ENCODE measurements at regions not wholly inside any gene's neighbourhood (a gene's known extent, or its start where the extent isn't known, plus 50 kb on each side); places are given as distances from the start of the nearest gene placed in this dataset.
A peak's percentile ranks its signal among the peaks of the same experiment; 100 is the strongest.

DNA sequence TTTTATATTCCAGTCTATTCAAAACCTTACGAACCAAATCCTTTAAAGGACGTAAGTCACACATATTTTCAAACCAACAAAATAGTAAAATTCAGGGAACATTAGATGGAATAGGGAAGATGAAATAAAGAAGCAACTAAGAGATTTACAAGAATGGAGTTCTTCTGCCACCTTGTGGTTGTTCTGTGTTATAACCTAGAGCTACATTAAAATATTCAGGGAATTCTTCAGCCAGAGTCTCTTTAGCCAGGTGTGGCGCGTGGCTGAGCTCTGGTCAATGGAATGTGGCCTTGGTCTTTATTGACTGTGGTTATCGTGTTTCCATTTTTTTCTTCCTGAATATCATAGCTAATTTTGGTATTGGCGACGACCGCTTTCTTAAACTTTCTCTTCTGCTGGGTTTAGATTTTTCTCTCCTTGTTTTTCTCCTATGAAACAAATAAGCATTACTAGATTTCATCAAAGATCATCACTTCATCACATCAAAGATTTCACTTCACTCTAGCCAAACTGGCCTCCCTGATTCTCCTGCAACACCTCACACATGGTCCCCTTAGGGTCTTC is 221.3 kb downstream of the MRPL39 start:
- H3F3A ChIP-seq (ENCODE audit: insufficient read depth, low read length) = no peaks in the 10 kb centered on the region
- TF ChIP-seq CTCF (IDR thresholded peaks at IDR 0.05; ENCODE audit: low read length) (peak; percentile 80), EZH2phosphoT487 (IDR thresholded peaks at IDR 0.05; ENCODE audit: low read length) (no peak), EZH2 (optimal IDR thresholded peaks at IDR 0.05; ENCODE audit: low read depth, low read length) (no peak)
- H3K4me1 ChIP-seq (ENCODE audit: low read length) = 0 out of 2 replicates have a peak, but pooled peaks cover 4% of the 10 kb centered on the region
- H4K20me1 ChIP-seq (ENCODE audit: insufficient read depth, low read length) = no peaks in the 10 kb centered on the region
- peak; percentile 36 for DNase-seq
- H2AFZ ChIP-seq (ENCODE audit: low read length) = no peak overlapping the region
- H3K79me2 ChIP-seq (ENCODE audit: low read length) = no peaks in the 10 kb centered on the region
- H3K9me2 ChIP-seq (replicated peaks; ENCODE audit: insufficient read depth, low read length) = no peaks in the 10 kb centered on the region
- H3K9ac ChIP-seq (ENCODE audit: low read length) = no peak overlapping the region
- no peaks in the 10 kb centered on the region for H3K27me3 ChIP-seq (replicated peaks; ENCODE audit: insufficient read depth, low read length)
- no peaks in the 10 kb centered on the region for H3K9me3 ChIP-seq (replicated peaks; ENCODE audit: insufficient read depth, low read length)
- peak overlapping the region; percentile 2; the same call in 1 of the 2 replicates for H3K4me2 ChIP-seq (ENCODE audit: low read depth, low read length)
- no peaks in the 10 kb centered on the region for H3K36me3 ChIP-seq (replicated peaks; ENCODE audit: insufficient read depth, low read length)
- no peak overlapping the region for H3K4me3 ChIP-seq (ENCODE audit: low read length)
- no peak overlapping the region for H3K27ac ChIP-seq (ENCODE audit: low read length)

DNA sequence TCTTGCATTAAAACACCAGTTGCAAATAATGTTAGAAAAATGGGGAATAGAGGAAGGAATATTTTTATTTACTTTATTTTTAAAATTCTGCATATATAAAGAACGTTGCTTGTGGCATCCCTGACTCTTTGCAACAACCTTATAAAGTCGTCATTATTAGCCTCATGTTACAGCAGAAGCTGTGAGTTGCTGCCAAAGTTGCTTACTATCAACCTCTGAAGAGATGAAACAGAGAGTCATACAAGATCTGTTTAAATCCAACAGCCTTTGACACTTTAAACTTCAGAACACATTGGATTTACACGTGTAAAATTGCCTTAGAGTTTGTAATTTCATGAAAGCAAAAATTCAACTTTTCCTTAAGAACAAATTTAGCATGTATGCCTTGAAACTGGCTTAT is 221.9 kb downstream of the MRPL39 start:
- H3K79me2 ChIP-seq (ENCODE audit: low read length) = no peaks in the 10 kb centered on the region
- no peak overlapping the region for H2AFZ ChIP-seq (ENCODE audit: low read length)
- H3K4me1 ChIP-seq (ENCODE audit: low read length) = 0 out of 2 replicates have a peak, but pooled peaks cover 4% of the 10 kb centered on the region
- no peaks in the 10 kb centered on the region for H3K27me3 ChIP-seq (replicated peaks; ENCODE audit: insufficient read depth, low read length)
- no peaks in the 10 kb centered on the region for H4K20me1 ChIP-seq (ENCODE audit: insufficient read depth, low read length)
- no peak overlapping the region for H3K9ac ChIP-seq (ENCODE audit: low read length)
- TF ChIP-seq EZH2phosphoT487 (IDR thresholded peaks at IDR 0.05; ENCODE audit: low read length) (no peak), EZH2 (optimal IDR thresholded peaks at IDR 0.05; ENCODE audit: low read depth, low read length) (no peak), CTCF (IDR thresholded peaks at IDR 0.05; ENCODE audit: low read length) (no peak)
- no peaks in the 10 kb centered on the region for H3F3A ChIP-seq (ENCODE audit: insufficient read depth, low read length)
- H3K4me2 ChIP-seq (ENCODE audit: low read depth, low read length) = no peak overlapping the region
- no peaks in the 10 kb centered on the region; the same call in 1 of the 2 replicates for H3K9me2 ChIP-seq (replicated peaks; ENCODE audit: insufficient read depth, low read length)
- no peak overlapping the region for H3K4me3 ChIP-seq (ENCODE audit: low read length)
- no peak overlapping the region for H3K27ac ChIP-seq (ENCODE audit: low read length)
- no peaks in the 10 kb centered on the region for H3K9me3 ChIP-seq (replicated peaks; ENCODE audit: insufficient read depth, low read length)
- no peaks in the 10 kb centered on the region for H3K36me3 ChIP-seq (replicated peaks; ENCODE audit: insufficient read depth, low read length)
- DNase-seq = no peak

GRCh38 chr21:25384782-25385181 is 222.5 kb downstream of the MRPL39 start:
- no peak overlapping the region for H3K4me2 ChIP-seq (ENCODE audit: low read depth, low read length)
- no peaks in the 10 kb centered on the region for H3K27me3 ChIP-seq (replicated peaks; ENCODE audit: insufficient read depth, low read length)

More at GRCh38 chr21:25384782-25385181, 222.5 kb downstream of the MRPL39 start:
- Histone ChIP-seq H3K79me2 (ENCODE audit: low read length) (no peaks in the 10 kb centered on the region), H3K4me1 (ENCODE audit: low read length) (0 out of 2 replicates have a peak, but pooled peaks cover 4% of the 10 kb centered on the region), H4K20me1 (ENCODE audit: insufficient read depth, low read length) (no peaks in the 10 kb centered on the region), H3F3A (ENCODE audit: insufficient read depth, low read length) (no peaks in the 10 kb centered on the region), H3K36me3 (replicated peaks; ENCODE audit: insufficient read depth, low read length) (no peaks in the 10 kb centered on the region), H2AFZ (ENCODE audit: low read length) (no peak overlapping the region), H3K4me3 (ENCODE audit: low read length) (no peak overlapping the region), H3K9ac (ENCODE audit: low read length) (no peak overlapping the region), H3K27ac (ENCODE audit: low read length) (no peak overlapping the region), H3K9me2 (replicated peaks; ENCODE audit: insufficient read depth, low read length) (no peaks in the 10 kb centered on the region; the same call in 1 of the 2 replicates), H3K9me3 (replicated peaks; ENCODE audit: insufficient read depth, low read length) (no peaks in the 10 kb centered on the region)
- no peak for DNase-seq
- no peak for TF ChIP-seq EZH2phosphoT487 (IDR thresholded peaks at IDR 0.05; ENCODE audit: low read length)
- TF ChIP-seq CTCF (IDR thresholded peaks at IDR 0.05; ENCODE audit: low read length) = no peak
- no peak for TF ChIP-seq EZH2 (optimal IDR thresholded peaks at IDR 0.05; ENCODE audit: low read depth, low read length)
